ENCODE measurements at regions not wholly inside any gene's neighbourhood (a gene's known extent, or its start where the extent isn't known, plus 50 kb on each side); places are given as distances from the start of the nearest gene placed in this dataset.

GRCh38 chr5:136682986-136683385 is 317.6 kb upstream of the TRPC7 start:
- no peak for DNase-seq

GRCh38 chr5:136679233-136679632 is 313.9 kb upstream of the TRPC7 start:
- no peak for DNase-seq

GRCh38 chr5:136677217-136677616 is 311.9 kb upstream of the TRPC7 start:
- DNase-seq = no peak

GRCh38 chr5:136676685-136677084 is 311.3 kb upstream of the TRPC7 start:
- no peak for DNase-seq

GRCh38 chr5:136675769-136676168 is 310.4 kb upstream of the TRPC7 start:
- DNase-seq = no peak

GRCh38 chr5:136674178-136674577 is 308.8 kb upstream of the TRPC7 start:
- no peak for DNase-seq

- no peak for DNase-seq
Observed at GRCh38 chr5:136667789-136668188, 302.4 kb upstream of the TRPC7 start.

- DNase-seq = no peak
Observed at GRCh38 chr5:136666970-136667620, 301.8 kb upstream of the TRPC7 start.

GRCh38 chr5:136665331-136665730 is 300.0 kb upstream of the TRPC7 start:
- no peak for DNase-seq

GRCh38 chr5:136661026-136661425 is 295.7 kb upstream of the TRPC7 start:
- DNase-seq = no peak

GRCh38 chr5:136656811-136657210 is 291.5 kb upstream of the TRPC7 start:
- no peak for DNase-seq

GRCh38 chr5:136655468-136655867 is 290.1 kb upstream of the TRPC7 start:
- DNase-seq = no peak

GRCh38 chr5:136646915-136647314 is 281.6 kb upstream of the TRPC7 start:
- no peak for DNase-seq

GRCh38 chr5:136642976-136643375 is 277.6 kb upstream of the TRPC7 start:
- DNase-seq = no peak

GRCh38 chr5:136639616-136640015 is 274.3 kb upstream of the TRPC7 start:
- no peak for DNase-seq

GRCh38 chr5:136638084-136638483 is 272.7 kb upstream of the TRPC7 start:
- no peak for DNase-seq

GRCh38 chr5:136636001-136636400 is 270.7 kb upstream of the TRPC7 start:
- DNase-seq = no peak

GRCh38 chr5:136631186-136631585 is 265.8 kb upstream of the TRPC7 start:
- no peak for DNase-seq

- no peak for DNase-seq
Observed at GRCh38 chr5:136629125-136629792, 263.9 kb upstream of the TRPC7 start.

GRCh38 chr5:136626531-136626930 is 261.2 kb upstream of the TRPC7 start:
- DNase-seq = no peak

- DNase-seq = no peak
Observed at GRCh38 chr5:136622747-136623146, 257.4 kb upstream of the TRPC7 start.

GRCh38 chr5:136621743-136622142 is 256.4 kb upstream of the TRPC7 start:
- DNase-seq = no peak

GRCh38 chr5:136620621-136621020 is 255.3 kb upstream of the TRPC7 start:
- no peak for DNase-seq

- no peak for DNase-seq
Observed at GRCh38 chr5:136620016-136620419, 254.7 kb upstream of the TRPC7 start.

GRCh38 chr5:136619556-136619955 is 254.2 kb upstream of the TRPC7 start:
- DNase-seq = no peak
